ENCODE measurements at regions not wholly inside any gene's neighbourhood (a gene's known extent, or its start where the extent isn't known, plus 50 kb on each side); places are given as distances from the start of the nearest gene placed in this dataset.

- dilution Hi-C loops (cut with MboI; ENCODE audit: extremely low pct_ligation_motif_present, low sequenced_read_pairs), result no loop called here
- Histone ChIP-seq H3K4me2 (ENCODE audit: insufficient read depth, low read length) (no peak overlapping the region), H3K9me3 (replicated peaks; ENCODE audit: control insufficient read depth, insufficient read depth, low read length) (no peaks in the 10 kb centered on the region), H3K27me3 (ENCODE audit: control insufficient read depth in 2 of 2, insufficient read depth in 2 of 2, low read length in 2 of 2) (no peaks in the 10 kb centered on the region), H3K9ac (replicated peaks; ENCODE audit: extremely low read depth, insufficient read depth, low read length) (no peak overlapping the region), H4K20me1 (replicated peaks; ENCODE audit: control insufficient read depth, extremely low read depth, insufficient read depth, low read length) (no peaks in the 10 kb centered on the region), H3K36me3 (ENCODE audit: control insufficient read depth in 2 of 2, extremely low read depth in 1 of 2, insufficient read depth in 2 of 2, low read length in 2 of 2) (no peaks in the 10 kb centered on the region), H3K4me3 (replicated peaks in 1 of 3; ENCODE audit: insufficient read depth in 1 of 3, low read depth in 1 of 3, low read length in 3 of 3) (no peak overlapping the region), H3K79me2 (ENCODE audit: control insufficient read depth, insufficient read depth, low read length) (no peaks in the 10 kb centered on the region), H3K4me1 (ENCODE audit: control insufficient read depth, extremely low read depth, insufficient read depth, low read length) (no peaks in the 10 kb centered on the region), H3K9me1 (replicated peaks; ENCODE audit: control insufficient read depth, extremely low read depth, insufficient read depth, low read length) (no peaks in the 10 kb centered on the region), H2AFZ (ENCODE audit: low read depth, low read length) (no peak overlapping the region), H3K27ac (ENCODE audit: insufficient read depth, low read depth, low read length) (no peak overlapping the region)
- intact Hi-C loops (cut with micrococcal nuclease), result no loop called here
- ChIA-PET POLR2A (interaction anchor here (0.6 kb wide), 1 partner anchor 718 kb away, joined by 4 read pairs; no protein-coding TSS in a partner anchor), CTCF (no interaction called here)
- TF ChIP-seq MYC (IDR thresholded peaks at IDR 0.05; ENCODE audit: low read depth, low read length), result no peak
- TF ChIP-seq MAX (IDR thresholded peaks at IDR 0.05; ENCODE audit: insufficient read depth, insufficient read length), result no peak
- no peak for TF ChIP-seq CTCF (IDR thresholded peaks at IDR 0.05; ENCODE audit: extremely low read depth in 1 of 2, insufficient read depth in 1 of 2, low read depth in 1 of 2, low read length in 2 of 2)
- no peak for TF ChIP-seq EZH2 (IDR thresholded peaks at IDR 0.05; ENCODE audit: borderline replicate concordance, low read depth, low read length, severe bottlenecking)
- no peak for TF ChIP-seq FOS (IDR thresholded peaks at IDR 0.05; ENCODE audit: borderline replicate concordance, insufficient read depth, low read length)
- no peak for TF ChIP-seq POLR2AphosphoS5 (IDR thresholded peaks at IDR 0.05; ENCODE audit: insufficient read depth, low read depth, low read length)
- no peak for TF ChIP-seq POLR2A (IDR thresholded peaks at IDR 0.05; ENCODE audit: low read depth, low read length)
- no peak for TF ChIP-seq GATA2 (IDR thresholded peaks at IDR 0.05; ENCODE audit: insufficient read depth, insufficient read length, low read depth, low read length)
- no peak for TF ChIP-seq JUN (IDR thresholded peaks at IDR 0.05; ENCODE audit: borderline replicate concordance, insufficient read depth, insufficient read length, low read depth)
- no peak for DNase-seq (ENCODE audit: low read depth, low spot score)
- BruUV-seq (replicated peaks), result no TSS peak
- FAIRE-seq, result no peak
Measured at GRCh38 chr5:125609011-125609410, 814.2 kb upstream of the GRAMD2B start.

Measured in endothelial cell of umbilical vein (primary cell).